Pancreas (tissue), 10 donors: ENCODE measurements at regions not wholly inside any gene's neighbourhood (a gene's known extent, or its start where the extent isn't known, plus 50 kb on each side); places are given as distances from the start of the nearest gene placed in this dataset.

Experiments
- ATAC-seq, 4 donors: fragments of 200-7000 bp; cut with Tn5 transposase; one replicate each; pipeline versions ENCODE4 v1.8.0 to v1.9.1; 2020; ENCODE audit warnings: mild to moderate bottlenecking in 4 of 4, moderate library complexity in 4 of 4
- DNase-seq, 6 donors: peaks; one replicate each; pipeline ENCODE4 v3.0.0-alpha.2; 2020
- FAIRE-seq: peaks from 2 replicates; lab custom pipeline; 2012; peaks lifted over from hg19 to GRCh38; lab: Jason Lieb, UNC
- H3K27ac ChIP-seq, 4 donors: fragments of 200-600 bp; sonication (generic); 1 replicate in 3 of 4; 2 replicates in 1 of 4; pipeline versions ENCODE4 v1.5.0 to v1.8.0; 2020
- H3K27me3 ChIP-seq, 4 donors: fragments of 200-600 bp; one replicate each; pipeline ENCODE4 v1.8.0; 2021
- H3K36me3 ChIP-seq, 3 donors: fragments of 200-600 bp; sonication (generic) in 1 of 3; one replicate each; pipeline versions ENCODE4 v1.5.0 to v1.8.0; 2020 to 2021
- H3K4me1 ChIP-seq, 3 donors: fragments of 200-600 bp; one replicate each; pipeline ENCODE4 v1.8.0; 2021
- H3K4me3 ChIP-seq, 4 donors: fragments of 200-600 bp; sonication (generic) in 2 of 4; one replicate each; pipeline versions ENCODE4 v1.5.0 to v1.8.0; 2020 to 2021
- H3K9me3 ChIP-seq, 4 donors: fragments of 200-600 bp; one replicate each; pipeline ENCODE4 v1.8.0; 2021
- WGBS, 2 donors: extraction: QIAGEN DNeasy Blood & Tissue Kit; methylation state at CpG; one replicate each; pipeline ENCODE4 v1.1.7; 2013; 5-methylcytosine and 5-hydroxymethylcytosine counted together
- intact Hi-C, 3 donors: fragments of 100-400 bp; cut with DNase I; formaldehyde crosslinking; loops; one replicate each; pipeline versions ENCODE4 v1.11.1 to v1.14.2; 2022
- TF ChIP-seq, protein P1 (sequence below), 4 donors: fragments of 200-600 bp; sonication (generic) in 3 of 4; IDR thresholded peaks; one replicate each; pipeline versions ENCODE4 v1.5.0 to v1.8.0; 2021; ENCODE audit warnings: antibody characterized with exemption in 4 of 4
- donor health status: healthy with polysubstance abuse.
- donor health status: DM: no; HTN: no; CAD: no; lungs with moderate emphysema.
- donor health status: DM: no; HTN: no; CAD: no.
- donor health status: control.
- donor health status: control.
- donor health status: Bipolar disorder and iron deficiency.
- donor health status: DM: yes; HTN: yes; CAD: no.
- donor health status: DM: no; HTN: no; CAD: no.
- donor health status: DM: no; HTN: no; CAD: no.
- donor health status: DM: yes; HTN: yes; CAD: no.

- no peak overlapping the region for H3K4me3 ChIP-seq
- no peaks in the 10 kb centered on the region for H3K9me3 ChIP-seq
- no peak for ATAC-seq
- H3K4me1 ChIP-seq = no peaks in the 10 kb centered on the region
- TF ChIP-seq, protein P1, sequence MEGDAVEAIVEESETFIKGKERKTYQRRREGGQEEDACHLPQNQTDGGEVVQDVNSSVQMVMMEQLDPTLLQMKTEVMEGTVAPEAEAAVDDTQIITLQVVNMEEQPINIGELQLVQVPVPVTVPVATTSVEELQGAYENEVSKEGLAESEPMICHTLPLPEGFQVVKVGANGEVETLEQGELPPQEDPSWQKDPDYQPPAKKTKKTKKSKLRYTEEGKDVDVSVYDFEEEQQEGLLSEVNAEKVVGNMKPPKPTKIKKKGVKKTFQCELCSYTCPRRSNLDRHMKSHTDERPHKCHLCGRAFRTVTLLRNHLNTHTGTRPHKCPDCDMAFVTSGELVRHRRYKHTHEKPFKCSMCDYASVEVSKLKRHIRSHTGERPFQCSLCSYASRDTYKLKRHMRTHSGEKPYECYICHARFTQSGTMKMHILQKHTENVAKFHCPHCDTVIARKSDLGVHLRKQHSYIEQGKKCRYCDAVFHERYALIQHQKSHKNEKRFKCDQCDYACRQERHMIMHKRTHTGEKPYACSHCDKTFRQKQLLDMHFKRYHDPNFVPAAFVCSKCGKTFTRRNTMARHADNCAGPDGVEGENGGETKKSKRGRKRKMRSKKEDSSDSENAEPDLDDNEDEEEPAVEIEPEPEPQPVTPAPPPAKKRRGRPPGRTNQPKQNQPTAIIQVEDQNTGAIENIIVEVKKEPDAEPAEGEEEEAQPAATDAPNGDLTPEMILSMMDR (IDR thresholded peaks at IDR 0.05) = no peak
- DNase-seq = no peak
- no peak for FAIRE-seq
- intact Hi-C loops = no loop called here
- no peaks in the 10 kb centered on the region for H3K27me3 ChIP-seq
- H3K27ac ChIP-seq = no peak overlapping the region
- no peaks in the 10 kb centered on the region for H3K36me3 ChIP-seq
- 73 to 90% methylated on average over 1 of the region's 1 CpG for WGBS, 2 donors
Measured at GRCh38 chrX:147763131-147763530, 148.6 kb upstream of the FMR1 start.

DNA sequence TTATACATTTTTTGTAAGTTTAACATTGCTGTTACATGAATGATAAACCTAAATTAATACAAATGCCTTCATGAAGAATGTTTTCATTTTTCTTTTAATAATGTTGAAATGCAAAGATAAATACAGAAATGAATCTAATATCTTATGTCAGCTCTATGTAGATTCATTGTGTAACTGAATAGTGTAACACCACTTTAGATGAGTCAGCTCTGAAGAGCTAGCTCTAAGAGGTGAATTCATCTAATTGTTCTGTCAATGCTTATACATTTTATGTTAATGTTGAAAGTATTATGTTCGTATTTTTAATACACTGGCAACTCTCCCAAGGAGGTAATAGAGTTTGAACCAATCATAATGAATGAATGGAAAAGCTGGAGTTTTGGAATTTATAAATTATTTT lies 146.9 kb upstream of the FMR1 start:
- FAIRE-seq = peak; percentile 64

GRCh38 chrX:147770858-147771257 lies 140.9 kb upstream of the FMR1 start:
- peaks cover 0 to 8% (median 0%) of the 10 kb centered on the region in 4 donors for H3K27me3 ChIP-seq
- FAIRE-seq (no peak), DNase-seq (no peak), ATAC-seq (no peak)
- no peaks in the 10 kb centered on the region for H3K4me1 ChIP-seq
- H3K9me3 ChIP-seq = no peaks in the 10 kb centered on the region
- TF ChIP-seq, protein P1 (IDR thresholded peaks at IDR 0.05) = no peak
- H3K4me3 ChIP-seq = no peak overlapping the region
- intact Hi-C loops = no loop called here
- H3K36me3 ChIP-seq = no peaks in the 10 kb centered on the region
- no peak overlapping the region for H3K27ac ChIP-seq
- 71 to 95% methylated on average over 1 of the region's 1 CpG for WGBS, 2 donors

More for the DNA sequence above, 146.9 kb upstream of the FMR1 start:
- TF ChIP-seq, protein P1 (IDR thresholded peaks at IDR 0.05) = no peak
- no peaks in the 10 kb centered on the region for H3K36me3 ChIP-seq
- 13 to 30% methylated on average over 1 of the region's 1 CpG for WGBS, 2 donors
- no peaks in the 10 kb centered on the region for H3K9me3 ChIP-seq
- H3K4me3 ChIP-seq = no peak overlapping the region
- ATAC-seq (no peak), DNase-seq (no peak)
- intact Hi-C loops = no loop called here
- no peak overlapping the region for H3K27ac ChIP-seq
- H3K27me3 ChIP-seq = no peaks in the 10 kb centered on the region
- H3K4me1 ChIP-seq = no peaks in the 10 kb centered on the region

- DNase-seq (no peak), ATAC-seq (no peak), FAIRE-seq (no peak)
- WGBS, 2 donors = 43 to 50% methylated on average over 1 of the region's 1 CpG
- Histone ChIP-seq H3K36me3 (no peaks in the 10 kb centered on the region), H3K4me1 (no peaks in the 10 kb centered on the region), H3K27ac (no peak overlapping the region), H3K9me3 (no peaks in the 10 kb centered on the region), H3K4me3 (no peak overlapping the region), H3K27me3 (peaks cover 0 to under 1% (median 0%) of the 10 kb centered on the region in 4 donors)
- intact Hi-C loops = no loop called here
- TF ChIP-seq, protein P1 (IDR thresholded peaks at IDR 0.05) = no peak
Measured at GRCh38 chrX:147776988-147777387, 134.7 kb upstream of the FMR1 start.

- TF ChIP-seq, protein P1 (IDR thresholded peaks at IDR 0.05) = no peak
- Histone ChIP-seq H3K9me3 (no peaks in the 10 kb centered on the region), H3K27ac (no peak overlapping the region), H3K4me1 (no peaks in the 10 kb centered on the region), H3K36me3 (no peaks in the 10 kb centered on the region), H3K27me3 (no peaks in the 10 kb centered on the region), H3K4me3 (no peak overlapping the region)
- no peak for ATAC-seq
- intact Hi-C loops = no loop called here
- DNase-seq = no peak
- no peak for FAIRE-seq
Measured at GRCh38 chrX:147779173-147779572, 132.5 kb upstream of the FMR1 start.
